Endothelial cell of umbilical vein (primary cell): ENCODE measurements at regions not wholly inside any gene's neighbourhood (a gene's known extent, or its start where the extent isn't known, plus 50 kb on each side); places are given as distances from the start of the nearest gene placed in this dataset.

Experiments
- BruUV-seq: library from RNA; stranded (reverse); fragments of 400-500 nt; replicated peaks from 2 replicates; lab custom pipeline; 2021; lab: Mats Ljungman, UMichigan
- CTCF ChIA-PET: fragments of 300-600, 350-600 bp; sonication (Branson Sonifier 250); formaldehyde crosslinking; loops from one replicate; lab custom pipeline; 2021; ENCODE audit warnings: antibody characterized with exemption, inconsistent platforms; lab: Charles Lee
- POLR2A ChIA-PET: fragments of 300-600, 350-600 bp; sonication (Branson Sonifier 250); formaldehyde crosslinking; loops from one replicate; lab custom pipeline; 2021; ENCODE audit warnings: antibody characterized with exemption, inconsistent platforms; lab: Charles Lee
- DNase-seq: peaks from one replicate; pipeline ENCODE4 v3.0.0-alpha.2; 2011; ENCODE audit warnings: low read depth, low spot score
- FAIRE-seq: peaks from 2 replicates; lab custom pipeline; 2011; peaks lifted over from hg19 to GRCh38; lab: Jason Lieb, UNC
- H2AFZ ChIP-seq: 2 replicates; pipeline ENCODE4 v1.6.0; 2012; ENCODE audit warnings: low read depth, low read length, control low read depth, inconsistent platforms
- H3K27ac ChIP-seq: 2 replicates; pipeline ENCODE4 v1.5.1; 2011; ENCODE audit warnings: low read depth, mild to moderate bottlenecking, control low read depth, low read length, moderate library complexity; ENCODE audit not compliant: insufficient read depth
- H3K27me3 ChIP-seq, 2 experiments: 2 replicates each; pipeline versions ENCODE4 v1.6.0 to v1.6.1; 2011; ENCODE audit warnings: low read length in 2 of 2, mixed read lengths in 1 of 2; ENCODE audit not compliant: control insufficient read depth in 2 of 2, insufficient read depth in 2 of 2
- H3K36me3 ChIP-seq, 2 experiments: 2 replicates in 1 of 2; 3 replicates in 1 of 2; pipeline ENCODE4 v1.5.1; 2011; ENCODE audit warnings: low read length in 2 of 2, mild to moderate bottlenecking in 1 of 2, moderate library complexity in 1 of 2; ENCODE audit not compliant: control insufficient read depth in 2 of 2, insufficient read depth in 2 of 2; ENCODE audit errors: extremely low read depth in 1 of 2
- H3K4me1 ChIP-seq: 3 replicates; pipeline ENCODE4 v1.5.1; 2011; ENCODE audit warnings: mild to moderate bottlenecking, low read length; ENCODE audit not compliant: control insufficient read depth, insufficient read depth; ENCODE audit errors: extremely low read depth
- H3K4me2 ChIP-seq: 2 replicates; pipeline ENCODE4 v1.6.1; 2011; ENCODE audit warnings: low read length, control low read depth, mixed read lengths; ENCODE audit not compliant: insufficient read depth
- H3K4me3 ChIP-seq, 3 experiments: fragments of 200-600 bp in 1 of 3; sonication (generic), shearing (Covaris generic) in 1 of 3; replicated peaks in 1 of 3; 2 replicates each; pipeline ENCODE4 v1.5.1; 2011 to 2016; ENCODE audit warnings: control low read depth in 3 of 3, low read length in 3 of 3, mild to moderate bottlenecking in 2 of 3, inconsistent platforms in 1 of 3, low read depth in 1 of 3, moderate library complexity in 1 of 3; ENCODE audit not compliant: insufficient read depth in 1 of 3
- H3K79me2 ChIP-seq: 2 replicates; pipeline ENCODE4 v1.6.0; 2012; ENCODE audit warnings: low read length, inconsistent platforms; ENCODE audit not compliant: control insufficient read depth, insufficient read depth
- H3K9ac ChIP-seq: replicated peaks from 2 replicates; pipeline ENCODE3; 2011; ENCODE audit warnings: low read length, control low read depth; ENCODE audit not compliant: insufficient read depth; ENCODE audit errors: extremely low read depth
- H3K9me1 ChIP-seq: replicated peaks from 3 replicates; pipeline ENCODE4 v1.6.0; 2011; ENCODE audit warnings: mild to moderate bottlenecking, low read length; ENCODE audit not compliant: control insufficient read depth, insufficient read depth; ENCODE audit errors: extremely low read depth
- H3K9me3 ChIP-seq: replicated peaks from 2 replicates; pipeline ENCODE4 v1.5.1; 2012; ENCODE audit warnings: low read length, inconsistent platforms; ENCODE audit not compliant: control insufficient read depth, insufficient read depth
- H4K20me1 ChIP-seq: replicated peaks from 2 replicates; pipeline ENCODE3; 2011; ENCODE audit warnings: mild to moderate bottlenecking, low read length; ENCODE audit not compliant: control insufficient read depth, insufficient read depth; ENCODE audit errors: extremely low read depth
- EZH2 ChIP-seq: IDR thresholded peaks from 2 replicates; pipeline ENCODE4 v1.6.1; 2012; ENCODE audit warnings: borderline replicate concordance, low read depth, mild to moderate bottlenecking, moderate library complexity, low read length, inconsistent platforms; ENCODE audit not compliant: severe bottlenecking
- FOS ChIP-seq: IDR thresholded peaks from 2 replicates; pipeline ENCODE4 v1.6.1; 2011; ENCODE audit warnings: mild to moderate bottlenecking, low read length, moderate library complexity, borderline replicate concordance; ENCODE audit not compliant: insufficient read depth
- GATA2 ChIP-seq: IDR thresholded peaks from 2 replicates; pipeline ENCODE4 v1.7.0; 2011; ENCODE audit warnings: low read depth, mild to moderate bottlenecking, moderate library complexity, mixed read lengths, low read length; ENCODE audit not compliant: insufficient read length, insufficient read depth
- JUN ChIP-seq: IDR thresholded peaks from 2 replicates; pipeline ENCODE4 v1.6.1; 2011; ENCODE audit warnings: borderline replicate concordance, low read depth; ENCODE audit not compliant: insufficient read length, insufficient read depth
- MYC ChIP-seq: IDR thresholded peaks from one replicate; pipeline ENCODE4 v1.6.1; 2011; ENCODE audit warnings: mild to moderate bottlenecking, low read depth, low read length
- POLR2A ChIP-seq: IDR thresholded peaks from 2 replicates; pipeline ENCODE4 v1.6.1; 2012; ENCODE audit warnings: low read depth, mild to moderate bottlenecking, control low read depth, low read length
- POLR2AphosphoS5 ChIP-seq: IDR thresholded peaks from 2 replicates; pipeline ENCODE4 v1.6.1; 2012; ENCODE audit warnings: low read depth, mild to moderate bottlenecking, control low read depth, low read length, moderate library complexity; ENCODE audit not compliant: insufficient read depth
- dilution Hi-C: fragments of 300-500 bp; cut with MboI; formaldehyde crosslinking; loops from one replicate; pipeline ENCODE4 v1.15.0; 2019; ENCODE audit warnings: low sequenced_read_pairs; ENCODE audit not compliant: extremely low pct_ligation_motif_present
- intact Hi-C: fragments of 100-400 bp; cut with micrococcal nuclease; formaldehyde crosslinking; loops from one replicate; pipeline ENCODE4 v1.10.0; 2022
- TF ChIP-seq, protein P1 (sequence below), 2 donors: IDR thresholded peaks; 1 replicate in 1 of 2; 2 replicates in 1 of 2; pipeline ENCODE4 v1.5.1; 2011; ENCODE audit warnings: low read length in 2 of 2, mild to moderate bottlenecking in 2 of 2, moderate library complexity in 2 of 2, control low read depth in 1 of 2, inconsistent platforms in 1 of 2, low read depth in 1 of 2; ENCODE audit not compliant: insufficient read depth in 1 of 2; ENCODE audit errors: extremely low read depth in 1 of 2
- TF ChIP-seq, protein P2 (sequence below): IDR thresholded peaks from 2 replicates; pipeline ENCODE4 v1.6.1; 2011; ENCODE audit not compliant: insufficient read depth, insufficient read length

DNA sequence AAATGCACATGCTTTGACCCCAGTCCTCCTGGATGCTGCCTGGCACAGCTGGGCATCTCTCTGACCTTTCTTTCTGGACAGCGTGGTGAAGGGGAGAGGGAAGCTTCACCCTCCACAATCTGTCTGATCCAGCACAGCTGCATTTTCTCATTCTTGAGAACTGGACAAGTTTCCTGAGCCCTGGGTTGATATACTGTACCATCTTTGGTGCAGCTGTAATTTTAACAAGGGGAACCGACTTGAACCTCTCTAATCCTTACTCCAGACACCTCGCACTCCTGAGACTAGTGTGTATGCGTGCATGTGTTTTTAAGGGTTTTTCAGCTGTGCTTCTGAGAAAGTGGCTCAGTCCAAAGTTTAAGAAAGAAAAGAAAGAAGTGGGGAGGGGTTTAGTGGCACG lies 655.7 kb downstream of the INHBA start:
- H3K27me3 ChIP-seq: no peaks in the 10 kb centered on the region
- ChIA-PET POLR2A (no interaction called here), CTCF (interaction anchor here (1.0 to 3.5 kb wide), 4 partner anchors 10 to 664 kb away, joined by 3 to 21 read pairs (median 7); partner anchors contain the start of gene INHBA)
- intact Hi-C loops: no loop called here
- H3K4me2 ChIP-seq: no peak overlapping the region
- no peaks in the 10 kb centered on the region for H3K9me1 ChIP-seq
- TF ChIP-seq MYC: no peak
- no peak for TF ChIP-seq POLR2A
- TF ChIP-seq GATA2: no peak
- no peak for TF ChIP-seq EZH2
- TF ChIP-seq, protein P1, sequence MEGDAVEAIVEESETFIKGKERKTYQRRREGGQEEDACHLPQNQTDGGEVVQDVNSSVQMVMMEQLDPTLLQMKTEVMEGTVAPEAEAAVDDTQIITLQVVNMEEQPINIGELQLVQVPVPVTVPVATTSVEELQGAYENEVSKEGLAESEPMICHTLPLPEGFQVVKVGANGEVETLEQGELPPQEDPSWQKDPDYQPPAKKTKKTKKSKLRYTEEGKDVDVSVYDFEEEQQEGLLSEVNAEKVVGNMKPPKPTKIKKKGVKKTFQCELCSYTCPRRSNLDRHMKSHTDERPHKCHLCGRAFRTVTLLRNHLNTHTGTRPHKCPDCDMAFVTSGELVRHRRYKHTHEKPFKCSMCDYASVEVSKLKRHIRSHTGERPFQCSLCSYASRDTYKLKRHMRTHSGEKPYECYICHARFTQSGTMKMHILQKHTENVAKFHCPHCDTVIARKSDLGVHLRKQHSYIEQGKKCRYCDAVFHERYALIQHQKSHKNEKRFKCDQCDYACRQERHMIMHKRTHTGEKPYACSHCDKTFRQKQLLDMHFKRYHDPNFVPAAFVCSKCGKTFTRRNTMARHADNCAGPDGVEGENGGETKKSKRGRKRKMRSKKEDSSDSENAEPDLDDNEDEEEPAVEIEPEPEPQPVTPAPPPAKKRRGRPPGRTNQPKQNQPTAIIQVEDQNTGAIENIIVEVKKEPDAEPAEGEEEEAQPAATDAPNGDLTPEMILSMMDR (IDR thresholded peaks at IDR 0.05; ENCODE audit: extremely low read depth in 1 of 2, insufficient read depth in 1 of 2, low read depth in 1 of 2, low read length in 2 of 2): no peak
- no peak for TF ChIP-seq FOS
- TF ChIP-seq POLR2AphosphoS5: no peak
- TF ChIP-seq JUN: no peak
- TF ChIP-seq, protein P2, sequence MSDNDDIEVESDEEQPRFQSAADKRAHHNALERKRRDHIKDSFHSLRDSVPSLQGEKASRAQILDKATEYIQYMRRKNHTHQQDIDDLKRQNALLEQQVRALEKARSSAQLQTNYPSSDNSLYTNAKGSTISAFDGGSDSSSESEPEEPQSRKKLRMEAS: no peak
- H3K79me2 ChIP-seq: no peaks in the 10 kb centered on the region
- FAIRE-seq (no peak), DNase-seq (no peak)
- dilution Hi-C loops: no loop called here
- no peak overlapping the region for H3K27ac ChIP-seq
- H3K9me3 ChIP-seq: no peaks in the 10 kb centered on the region
- no TSS peak for BruUV-seq
- H4K20me1 ChIP-seq: no peaks in the 10 kb centered on the region
- H3K4me3 ChIP-seq: no peak overlapping the region
- no peaks in the 10 kb centered on the region for H3K36me3 ChIP-seq
- no peak overlapping the region for H3K9ac ChIP-seq
- H2AFZ ChIP-seq: no peak overlapping the region
- no peaks in the 10 kb centered on the region for H3K4me1 ChIP-seq
